Activated naive CD8-positive, alpha-beta T cell (primary cell): ENCODE measurements at regions not wholly inside any gene's neighbourhood (a gene's known extent, or its start where the extent isn't known, plus 50 kb on each side); places are given as distances from the start of the nearest gene placed in this dataset.

Source experiments
- H3K27ac Mint-ChIP-seq: one replicate; pipeline ENCODE4 v1.8.0; 2021; ENCODE audit warnings: mixed read lengths
- H3K27me3 Mint-ChIP-seq: one replicate; pipeline ENCODE4 v1.8.0; 2021; ENCODE audit warnings: mixed read lengths
- H3K36me3 Mint-ChIP-seq: one replicate; pipeline ENCODE4 v1.8.0; 2021; ENCODE audit warnings: mixed read lengths
- H3K4me1 Mint-ChIP-seq: one replicate; pipeline ENCODE4 v1.8.0; 2021; ENCODE audit warnings: low read depth, mixed read lengths
- H3K4me3 Mint-ChIP-seq: one replicate; pipeline ENCODE4 v1.8.0; 2021; ENCODE audit warnings: mild to moderate bottlenecking, mixed read lengths
- H3K9me3 Mint-ChIP-seq: one replicate; pipeline ENCODE4 v1.8.0; 2021; ENCODE audit warnings: low read depth, mixed read lengths

DNA sequence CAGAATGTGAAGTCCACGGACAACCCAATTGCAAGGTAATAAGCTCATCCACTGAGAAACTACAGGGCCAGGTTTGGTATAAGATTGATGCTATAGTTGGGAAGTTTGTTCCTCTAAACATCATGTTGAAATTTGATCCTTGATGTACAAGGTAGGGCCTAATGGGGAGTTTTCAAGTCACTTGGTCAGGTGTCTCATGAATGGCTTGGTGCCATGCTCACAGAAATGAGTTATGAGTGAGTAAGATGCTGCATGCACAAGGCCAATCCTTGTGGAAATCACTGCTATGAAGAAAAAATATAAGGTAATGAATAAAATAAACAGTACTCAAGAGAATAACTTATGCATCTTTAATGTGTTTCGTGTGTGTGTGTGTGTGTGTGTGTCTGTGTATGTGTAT, 1891.2 kb downstream of the NCAM2 start:
- no peaks in the 10 kb centered on the region for H3K4me1 Mint-ChIP-seq
- no peak overlapping the region for H3K27ac Mint-ChIP-seq
- no peaks in the 10 kb centered on the region for H3K9me3 Mint-ChIP-seq
- no peak overlapping the region for H3K4me3 Mint-ChIP-seq
- no peaks in the 10 kb centered on the region for H3K36me3 Mint-ChIP-seq
- H3K27me3 Mint-ChIP-seq = no peaks in the 10 kb centered on the region

DNA sequence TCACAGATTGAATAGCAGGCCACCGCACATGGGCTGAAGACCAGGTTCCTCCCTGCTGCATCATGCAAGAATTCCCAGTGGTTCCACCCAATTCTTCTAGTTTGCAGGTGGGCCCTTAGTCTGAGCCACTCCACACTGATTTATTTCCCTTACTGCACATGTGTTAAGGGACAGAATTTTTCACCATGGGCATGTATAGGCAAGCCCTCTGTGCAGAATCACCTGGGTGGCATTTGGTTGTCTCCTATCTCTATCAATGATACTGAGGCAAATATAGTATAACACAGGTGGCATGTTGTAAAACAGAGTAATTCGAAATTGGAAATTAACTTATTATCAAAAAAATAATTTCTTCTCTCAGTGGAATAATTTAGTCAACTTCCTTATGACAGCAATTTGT, 1892.4 kb downstream of the NCAM2 start:
- no peak overlapping the region for H3K4me3 Mint-ChIP-seq
- no peaks in the 10 kb centered on the region for H3K36me3 Mint-ChIP-seq
- H3K27ac Mint-ChIP-seq = no peak overlapping the region
- H3K4me1 Mint-ChIP-seq = no peaks in the 10 kb centered on the region
- H3K9me3 Mint-ChIP-seq = no peaks in the 10 kb centered on the region
- no peaks in the 10 kb centered on the region for H3K27me3 Mint-ChIP-seq

DNA sequence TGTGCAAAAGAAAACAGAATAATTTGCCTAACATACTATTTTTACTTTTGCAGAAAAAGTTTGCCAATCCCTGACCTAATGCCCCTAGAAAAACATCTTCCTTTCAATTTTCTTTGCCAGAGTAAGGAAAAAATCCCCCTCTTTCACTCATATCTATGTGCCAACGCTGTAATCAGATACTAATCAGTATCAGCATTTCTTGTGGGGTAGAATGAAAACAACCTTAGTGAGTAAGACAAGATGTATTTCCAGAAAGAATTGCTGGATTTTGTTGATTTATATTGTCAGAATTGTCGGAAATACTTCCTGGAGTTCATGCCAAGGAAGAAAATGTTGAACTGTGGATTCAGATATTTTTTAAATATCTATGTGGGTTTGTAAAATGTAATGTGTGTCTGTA, 1893.8 kb downstream of the NCAM2 start:
- Mint-ChIP-seq H3K4me3 (no peak overlapping the region), H3K27ac (no peak overlapping the region), H3K27me3 (no peaks in the 10 kb centered on the region), H3K36me3 (no peaks in the 10 kb centered on the region), H3K9me3 (no peaks in the 10 kb centered on the region), H3K4me1 (no peaks in the 10 kb centered on the region)

DNA sequence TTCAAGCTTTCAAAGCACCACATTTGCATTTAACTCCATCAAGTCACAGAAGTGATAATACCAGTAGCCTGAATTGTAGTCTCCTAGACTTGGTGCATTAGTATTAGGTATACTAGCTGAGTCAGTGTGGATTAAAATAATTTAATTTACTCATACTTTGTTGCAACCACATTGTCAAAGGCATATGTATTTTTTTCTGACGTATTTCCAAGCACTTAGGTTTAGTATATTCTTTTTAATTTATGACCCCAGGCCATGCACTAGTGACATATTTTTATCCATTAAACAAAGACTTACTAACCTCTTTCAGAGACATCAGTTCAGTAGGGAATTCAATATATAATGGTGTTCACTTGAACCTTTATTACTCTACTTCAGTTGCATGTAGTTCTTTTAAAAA, 1894.5 kb downstream of the NCAM2 start:
- Mint-ChIP-seq H3K4me3 (no peak overlapping the region), H3K9me3 (no peaks in the 10 kb centered on the region), H3K36me3 (no peaks in the 10 kb centered on the region), H3K27ac (no peak overlapping the region), H3K27me3 (no peaks in the 10 kb centered on the region), H3K4me1 (no peaks in the 10 kb centered on the region)

DNA sequence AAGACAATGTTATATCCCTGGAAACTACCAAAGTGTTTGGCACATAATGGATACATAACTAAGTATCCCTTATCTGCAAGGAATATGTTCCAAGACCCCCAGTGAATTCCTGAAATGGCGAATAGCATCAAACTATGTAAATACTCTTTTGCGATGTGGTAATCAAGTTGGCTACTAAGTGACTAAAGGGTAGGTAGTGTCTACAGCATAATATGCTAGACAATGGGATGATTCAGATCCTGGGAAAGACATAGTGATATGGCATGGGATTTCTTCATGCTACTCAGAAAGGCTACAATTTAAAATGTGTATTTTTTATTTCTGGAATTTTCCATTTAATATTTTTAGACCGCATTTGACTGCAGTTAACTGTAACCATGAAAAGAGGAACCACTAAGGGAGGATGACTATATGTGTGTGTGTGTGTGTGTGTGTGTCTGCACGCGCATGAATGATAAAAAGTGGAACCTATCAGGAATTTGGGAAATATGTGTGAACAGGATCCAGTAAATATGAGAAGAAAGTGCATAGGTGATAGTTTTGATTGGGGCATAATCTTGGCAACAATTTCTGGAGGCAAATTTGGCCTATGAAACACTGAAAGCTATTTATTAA, 1899.9 kb downstream of the NCAM2 start:
- Mint-ChIP-seq H3K36me3 (no peaks in the 10 kb centered on the region), H3K4me3 (no peak overlapping the region), H3K4me1 (no peaks in the 10 kb centered on the region), H3K9me3 (no peaks in the 10 kb centered on the region), H3K27ac (no peak overlapping the region), H3K27me3 (no peaks in the 10 kb centered on the region)

DNA sequence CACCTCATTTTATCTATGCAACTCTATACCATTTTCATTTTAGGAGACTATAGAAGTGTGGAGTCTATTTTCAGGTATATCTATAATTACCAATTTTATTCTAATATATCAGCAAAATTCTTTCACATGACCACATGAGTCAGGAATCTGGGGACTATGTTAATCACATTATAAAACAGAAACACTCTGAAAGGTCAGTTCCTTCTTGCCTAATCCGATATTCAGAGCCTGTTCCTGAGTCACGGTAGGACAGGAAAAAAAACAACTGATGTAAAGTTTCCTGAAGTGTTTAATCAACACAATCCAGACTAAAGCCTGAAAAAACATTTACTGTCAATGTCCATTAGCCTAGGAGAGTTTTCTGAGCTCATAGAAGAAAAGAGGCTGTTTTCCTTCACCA, 1902.3 kb downstream of the NCAM2 start:
- Mint-ChIP-seq H3K27me3 (no peaks in the 10 kb centered on the region), H3K9me3 (no peaks in the 10 kb centered on the region), H3K4me1 (no peaks in the 10 kb centered on the region), H3K36me3 (no peaks in the 10 kb centered on the region), H3K27ac (no peak overlapping the region), H3K4me3 (no peak overlapping the region)

DNA sequence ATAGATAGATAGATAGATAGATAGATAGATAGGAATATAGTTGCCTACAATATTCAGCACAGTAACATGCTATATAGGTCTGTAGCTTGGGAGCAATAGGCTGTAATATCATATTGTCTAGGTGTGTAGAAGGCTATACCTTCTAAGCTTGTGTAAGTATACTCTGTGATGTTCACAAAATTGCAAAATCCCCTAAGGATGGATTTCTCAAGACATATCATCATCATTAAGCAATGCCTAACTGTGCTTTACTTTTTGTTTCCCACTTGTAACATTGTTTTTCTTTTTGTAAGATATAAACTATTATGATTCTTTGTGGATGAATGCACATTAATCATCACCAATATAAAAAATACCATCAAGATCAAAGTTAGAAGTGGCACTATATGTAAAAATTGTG, 1905.6 kb downstream of the NCAM2 start:
- Mint-ChIP-seq H3K27ac (no peak overlapping the region), H3K27me3 (no peaks in the 10 kb centered on the region), H3K4me3 (no peak overlapping the region), H3K4me1 (no peaks in the 10 kb centered on the region), H3K9me3 (no peaks in the 10 kb centered on the region), H3K36me3 (no peaks in the 10 kb centered on the region)

DNA sequence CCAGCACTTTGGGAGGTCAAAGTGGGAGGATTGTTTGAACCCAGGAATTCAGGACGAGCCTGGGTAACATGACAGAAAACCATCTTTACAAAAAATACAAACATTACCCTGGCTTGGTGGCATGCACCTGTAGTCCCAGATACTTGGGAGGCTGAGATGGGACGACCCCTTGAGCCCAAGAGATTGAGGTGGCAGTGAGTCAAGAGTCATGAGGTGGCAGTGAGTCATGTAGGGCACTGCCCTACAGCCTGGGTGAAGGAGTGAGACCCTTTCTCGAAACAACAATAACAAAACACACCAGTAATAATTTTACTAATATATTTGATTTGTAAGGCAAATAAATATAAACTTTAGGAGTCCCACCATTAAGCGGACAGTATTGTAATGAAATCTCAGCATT, 1906.2 kb downstream of the NCAM2 start:
- no peak overlapping the region for H3K4me3 Mint-ChIP-seq
- H3K27ac Mint-ChIP-seq = no peak overlapping the region
- no peaks in the 10 kb centered on the region for H3K36me3 Mint-ChIP-seq

DNA sequence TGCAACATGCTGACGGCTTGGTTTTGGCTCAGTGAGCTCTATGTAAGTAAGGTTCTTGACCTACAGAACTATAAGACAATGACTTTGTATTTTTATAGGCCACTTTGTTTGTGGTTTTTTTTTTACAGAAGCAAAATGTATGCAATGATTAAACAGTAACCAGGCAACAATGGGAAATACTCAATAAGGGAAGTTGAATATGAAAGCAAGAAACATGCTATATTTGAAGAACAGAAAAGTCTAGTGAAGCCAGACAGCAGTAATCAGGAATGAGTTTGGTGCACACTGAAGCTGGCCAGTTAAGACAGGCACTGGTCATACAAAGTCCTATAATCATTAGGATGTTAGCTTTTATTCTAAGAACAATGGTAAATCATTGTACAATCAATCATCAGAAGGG, 1926.8 kb downstream of the NCAM2 start:
- Mint-ChIP-seq H3K27me3 (no peaks in the 10 kb centered on the region), H3K9me3 (no peaks in the 10 kb centered on the region), H3K27ac (no peak overlapping the region), H3K36me3 (no peaks in the 10 kb centered on the region), H3K4me1 (no peaks in the 10 kb centered on the region), H3K4me3 (no peak overlapping the region)

More for the DNA sequence above, 1906.2 kb downstream of the NCAM2 start:
- Mint-ChIP-seq H3K4me1 (no peaks in the 10 kb centered on the region), H3K9me3 (no peaks in the 10 kb centered on the region), H3K27me3 (no peaks in the 10 kb centered on the region)

DNA sequence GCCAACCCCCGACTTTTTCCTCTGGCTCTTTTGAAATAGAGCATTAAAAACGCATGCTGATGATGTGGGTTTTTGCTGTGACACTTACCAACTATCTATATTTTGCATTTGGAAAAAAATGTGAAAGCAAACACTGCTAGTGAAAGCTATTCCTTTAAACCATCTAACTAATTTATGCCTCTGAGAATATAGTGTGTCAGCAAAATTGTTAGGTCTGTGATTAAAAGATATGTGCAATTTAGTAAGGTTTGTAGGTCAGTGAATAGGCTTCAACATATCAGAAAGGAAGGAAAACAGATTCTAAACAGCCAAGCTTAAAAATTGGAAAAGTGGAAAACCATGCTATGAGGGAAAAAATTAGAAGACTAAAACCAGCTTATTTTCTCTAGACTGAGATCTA, 1929.3 kb downstream of the NCAM2 start:
- no peak overlapping the region for H3K4me3 Mint-ChIP-seq

DNA sequence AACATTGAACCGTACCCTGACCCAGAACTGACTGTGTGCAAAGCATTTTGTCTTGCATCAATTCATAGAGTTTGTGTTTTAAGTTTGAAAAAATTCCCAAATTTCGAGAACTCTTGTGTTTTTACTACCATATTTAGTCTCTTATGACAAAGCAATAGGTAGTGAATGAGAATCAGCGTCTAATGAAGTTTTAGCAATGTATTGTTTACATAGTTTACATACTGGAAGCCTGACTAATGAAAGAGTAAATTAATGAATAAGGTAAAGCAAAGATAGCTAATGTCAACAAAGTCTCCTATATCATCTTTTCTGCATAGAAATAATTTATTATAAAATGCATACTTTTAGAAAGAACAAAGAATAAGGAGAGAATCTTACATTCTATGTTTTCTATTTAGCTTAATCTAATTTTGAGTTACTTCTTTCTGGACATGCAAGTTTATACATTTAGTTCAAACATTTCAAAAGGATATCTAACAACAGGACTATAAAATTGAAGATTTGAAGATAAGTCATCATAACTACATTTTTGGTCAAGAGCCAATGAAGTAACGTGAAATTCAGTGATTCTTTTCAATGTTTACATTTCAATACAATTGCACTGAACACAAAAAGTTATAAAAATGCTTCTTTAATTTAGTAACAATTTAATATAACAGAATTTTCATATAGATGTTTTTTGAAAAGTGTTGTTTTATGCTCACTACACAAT, 1943.7 kb downstream of the NCAM2 start:
- Mint-ChIP-seq H3K36me3 (no peaks in the 10 kb centered on the region), H3K27ac (no peak overlapping the region), H3K27me3 (no peaks in the 10 kb centered on the region), H3K4me1 (no peaks in the 10 kb centered on the region), H3K4me3 (no peak overlapping the region), H3K9me3 (no peaks in the 10 kb centered on the region)

More for the DNA sequence above, 1929.3 kb downstream of the NCAM2 start:
- H3K27me3 Mint-ChIP-seq = no peaks in the 10 kb centered on the region
- no peak overlapping the region for H3K27ac Mint-ChIP-seq
- H3K9me3 Mint-ChIP-seq = no peaks in the 10 kb centered on the region
- H3K4me1 Mint-ChIP-seq = no peaks in the 10 kb centered on the region
- no peaks in the 10 kb centered on the region for H3K36me3 Mint-ChIP-seq

DNA sequence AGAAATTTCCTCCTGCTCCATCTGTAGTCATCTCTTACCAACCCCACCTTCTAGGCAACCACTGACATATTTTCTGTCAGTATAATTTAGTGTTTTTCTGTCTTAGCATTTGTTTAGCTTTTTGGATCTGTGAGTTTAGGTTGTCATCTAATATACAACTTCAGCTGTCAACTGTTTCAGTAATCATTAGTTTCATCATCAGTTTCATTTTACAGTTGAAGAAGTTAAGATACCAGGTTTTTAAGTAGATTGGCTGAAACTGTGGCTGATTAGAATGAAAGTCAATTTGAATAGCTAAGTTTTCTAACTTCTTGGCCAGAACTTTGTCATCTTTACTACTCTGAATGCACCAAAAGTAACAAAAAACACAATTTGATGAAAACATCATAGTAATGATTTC, 1957.3 kb downstream of the NCAM2 start:
- Mint-ChIP-seq H3K9me3 (no peaks in the 10 kb centered on the region), H3K27ac (no peak overlapping the region), H3K4me1 (no peaks in the 10 kb centered on the region), H3K27me3 (no peaks in the 10 kb centered on the region), H3K36me3 (no peaks in the 10 kb centered on the region), H3K4me3 (no peak overlapping the region)

DNA sequence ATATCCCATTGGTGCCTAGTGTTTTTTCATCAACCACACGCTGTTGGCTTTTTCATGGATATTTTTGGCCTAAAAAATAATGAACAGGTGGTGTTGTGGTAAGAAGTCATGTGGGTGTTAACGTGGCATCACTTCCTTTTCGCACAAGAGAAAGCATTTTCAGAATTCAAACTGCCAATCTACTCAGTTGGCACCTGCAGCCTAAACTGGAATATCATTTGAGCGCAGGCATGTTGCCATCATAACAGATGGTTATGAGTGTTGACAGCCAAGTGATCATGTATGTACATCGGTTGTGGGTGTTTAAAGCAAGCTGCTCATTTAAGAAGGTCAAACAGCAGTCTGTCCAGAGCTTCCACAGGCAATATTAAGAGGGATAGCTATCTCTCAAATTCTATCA, 1963.0 kb downstream of the NCAM2 start:
- H3K27ac Mint-ChIP-seq = no peak overlapping the region
- H3K36me3 Mint-ChIP-seq = no peaks in the 10 kb centered on the region
- no peaks in the 10 kb centered on the region for H3K27me3 Mint-ChIP-seq
- H3K4me1 Mint-ChIP-seq = no peaks in the 10 kb centered on the region
- no peak overlapping the region for H3K4me3 Mint-ChIP-seq
- no peaks in the 10 kb centered on the region for H3K9me3 Mint-ChIP-seq

DNA sequence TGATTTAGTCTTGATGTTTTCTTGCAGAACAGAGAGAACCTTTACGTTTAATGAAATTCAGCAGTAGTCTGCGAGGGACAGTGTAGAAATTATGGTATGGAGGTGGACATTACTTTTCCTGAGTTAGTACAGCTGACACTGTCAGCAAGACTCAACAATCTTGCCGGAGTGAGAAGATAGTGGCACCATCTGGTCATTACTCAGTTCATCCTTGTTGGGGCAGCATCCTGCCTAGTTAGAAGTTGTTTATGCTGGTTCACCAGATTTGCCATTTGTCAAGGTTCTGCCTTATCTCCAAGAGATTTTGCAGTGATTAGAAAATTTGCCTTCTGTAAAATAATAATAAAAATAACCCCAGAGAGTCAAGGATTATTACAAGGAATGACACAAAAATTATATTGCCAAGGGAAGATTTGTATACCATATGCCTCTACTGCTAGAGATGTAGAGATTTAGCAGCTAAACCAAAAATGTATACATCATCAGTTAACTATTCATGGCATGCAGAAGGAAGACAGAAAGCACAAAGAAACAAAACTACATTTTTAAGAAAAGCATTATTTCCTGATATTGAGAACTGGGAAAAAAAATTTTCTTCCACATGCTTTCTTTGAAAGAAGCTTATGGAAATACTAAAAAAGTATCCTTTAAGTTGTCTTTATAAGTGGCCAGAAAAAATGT, 1967.4 kb downstream of the NCAM2 start:
- no peaks in the 10 kb centered on the region for H3K27me3 Mint-ChIP-seq
- no peaks in the 10 kb centered on the region for H3K4me1 Mint-ChIP-seq
- no peak overlapping the region for H3K4me3 Mint-ChIP-seq
- H3K9me3 Mint-ChIP-seq = no peaks in the 10 kb centered on the region
- H3K27ac Mint-ChIP-seq = no peak overlapping the region
- no peaks in the 10 kb centered on the region for H3K36me3 Mint-ChIP-seq

DNA sequence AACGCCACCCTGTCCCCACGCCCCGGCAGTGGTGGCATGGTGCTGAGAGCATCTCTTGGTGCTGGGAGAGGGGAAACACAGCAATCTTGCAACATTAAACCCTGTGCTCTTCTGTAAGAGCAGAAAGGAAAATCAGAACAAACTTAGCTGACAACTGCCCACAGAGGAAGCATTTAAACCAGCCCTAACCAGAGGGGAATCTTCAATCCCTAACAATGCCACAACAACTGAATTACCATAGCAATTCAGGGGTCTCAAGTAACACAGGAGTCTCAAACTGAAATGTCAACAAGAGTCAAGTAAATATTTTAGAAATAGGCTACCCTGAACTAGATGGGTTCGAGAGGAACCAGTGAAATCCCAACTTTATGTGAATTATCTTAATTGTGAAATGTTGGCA, 1983.6 kb downstream of the NCAM2 start:
- H3K4me3 Mint-ChIP-seq = no peak overlapping the region
- no peaks in the 10 kb centered on the region for H3K9me3 Mint-ChIP-seq
- peaks cover 1% of the 10 kb centered on the region for H3K27me3 Mint-ChIP-seq
- no peaks in the 10 kb centered on the region for H3K36me3 Mint-ChIP-seq
- no peaks in the 10 kb centered on the region for H3K4me1 Mint-ChIP-seq
- H3K27ac Mint-ChIP-seq = no peak overlapping the region

DNA sequence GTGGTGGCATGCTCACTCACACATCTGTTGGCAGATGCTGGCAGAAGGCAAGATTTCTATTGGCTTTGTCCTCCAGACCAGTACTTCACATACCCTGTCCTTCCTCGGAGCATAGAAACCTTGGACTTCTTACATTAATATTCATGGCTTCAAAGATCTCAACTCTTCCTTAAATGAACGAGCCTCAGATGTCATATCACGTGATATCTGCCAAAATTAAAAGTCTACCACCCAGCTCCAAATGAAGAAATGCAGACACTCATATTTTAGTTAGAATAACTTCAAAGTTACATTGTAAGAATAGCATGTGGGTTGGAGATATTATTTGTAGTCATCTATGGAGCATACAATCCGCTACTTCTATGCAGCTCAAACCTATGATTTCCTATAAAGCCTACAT, 1994.9 kb downstream of the NCAM2 start:
- Mint-ChIP-seq H3K4me3 (no peak overlapping the region), H3K4me1 (no peaks in the 10 kb centered on the region), H3K36me3 (no peaks in the 10 kb centered on the region), H3K27ac (no peak overlapping the region), H3K9me3 (no peaks in the 10 kb centered on the region), H3K27me3 (no peaks in the 10 kb centered on the region)
